A549 (cell line): ENCODE measurements at regions not wholly inside any gene's neighbourhood (a gene's known extent, or its start where the extent isn't known, plus 50 kb on each side); places are given as distances from the start of the nearest gene placed in this dataset.

ENCODE experiments used
- POLR2AphosphoS2 ChIP-seq: conservative IDR thresholded peaks from 2 replicates; pipeline ENCODE4 v1.6.1; 2012; ENCODE audit warnings: low read length, improper control_type of control experiment, inconsistent platforms
- RFX5 ChIP-seq: fragments of 450-650 bp; IDR thresholded peaks from 2 replicates; pipeline ENCODE4 v1.7.1; 2014; ENCODE audit warnings: antibody characterized with exemption, mild to moderate bottlenecking, moderate library complexity

DNA sequence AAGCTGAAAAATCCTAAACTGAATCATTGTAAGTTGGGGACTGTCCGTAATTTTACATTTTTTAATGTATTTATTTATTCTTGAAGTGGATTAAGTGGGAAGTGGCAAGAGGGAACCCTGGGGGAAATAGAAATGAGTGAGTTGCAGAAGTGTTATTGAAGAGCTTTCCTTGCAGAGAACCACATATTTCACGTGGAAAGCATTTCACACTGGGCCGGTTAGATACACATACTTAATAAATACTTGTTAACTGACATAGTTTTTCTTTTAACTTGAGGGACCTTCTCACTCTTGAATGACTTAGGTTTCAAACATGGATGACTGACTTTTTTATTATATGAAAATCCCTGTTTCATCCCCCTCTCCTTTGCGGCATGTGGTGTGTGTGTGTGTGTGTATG is 239.3 kb downstream of the LMO4 start:
- TF ChIP-seq RFX5 (no peak), POLR2AphosphoS2 (no peak)
